HEK293 (cell line): ENCODE measurements at regions not wholly inside any gene's neighbourhood (a gene's known extent, or its start where the extent isn't known, plus 50 kb on each side); places are given as distances from the start of the nearest gene placed in this dataset.

Experiments used
- YY1 ChIP-seq: fragments of 450-650 bp; formaldehyde crosslinking; IDR thresholded peaks from 2 replicates; pipeline ENCODE4 v1.5.1; 2018; ENCODE audit warnings: missing biosample characterization, missing genetic modification characterization
- ZEB2 ChIP-seq: fragments of 450-650 bp; formaldehyde crosslinking; IDR thresholded peaks from 2 replicates; pipeline ENCODE4 v1.5.1; 2016; ENCODE audit warnings: missing biosample characterization, missing genetic modification characterization
- ZNF2 ChIP-seq: fragments of 450-650 bp; formaldehyde crosslinking; IDR thresholded peaks from 2 replicates; pipeline ENCODE4 v1.5.1; 2016; ENCODE audit warnings: missing biosample characterization, missing genetic modification characterization
- ZNF610 ChIP-seq: fragments of 450-650 bp; formaldehyde crosslinking; IDR thresholded peaks from 2 replicates; pipeline ENCODE4 v1.5.1; 2016; ENCODE audit warnings: missing biosample characterization, missing genetic modification characterization, borderline replicate concordance
- TF ChIP-seq, protein P1 (sequence below): fragments of 450-650 bp; formaldehyde crosslinking; IDR thresholded peaks from 2 replicates; pipeline ENCODE4 v1.5.1; 2016; ENCODE audit warnings: missing biosample characterization, missing genetic modification characterization
- TF ChIP-seq, protein P2 (sequence below): fragments of 450-650 bp; formaldehyde crosslinking; IDR thresholded peaks from 2 replicates; pipeline ENCODE4 v1.5.1; 2016; ENCODE audit warnings: missing biosample characterization, missing genetic modification characterization
- TF ChIP-seq, protein P3 (sequence below): fragments of 450-650 bp; formaldehyde crosslinking; IDR thresholded peaks from 2 replicates; pipeline ENCODE4 v1.5.1; 2016; ENCODE audit warnings: missing biosample characterization, missing genetic modification characterization

DNA sequence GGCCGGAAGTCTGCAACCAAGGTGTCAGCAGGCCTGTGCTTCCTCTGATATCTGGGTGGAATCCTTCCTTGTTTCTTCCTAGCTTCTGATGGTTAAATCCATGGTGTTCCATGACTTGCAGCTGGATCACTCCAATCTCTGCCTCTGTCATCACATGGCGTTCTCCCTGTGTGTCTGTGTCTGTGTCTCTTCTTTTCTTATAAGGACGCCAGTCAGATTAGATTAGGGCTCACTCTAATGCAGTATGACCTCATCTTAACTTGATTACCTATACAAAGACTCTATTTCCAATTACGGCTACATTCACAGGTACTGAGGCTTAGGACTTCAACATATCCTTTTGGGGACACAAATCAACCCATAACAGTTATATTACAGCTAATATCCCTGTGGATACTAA is 70.3 kb upstream of the FAM3C start:
- TF ChIP-seq, protein P1, sequence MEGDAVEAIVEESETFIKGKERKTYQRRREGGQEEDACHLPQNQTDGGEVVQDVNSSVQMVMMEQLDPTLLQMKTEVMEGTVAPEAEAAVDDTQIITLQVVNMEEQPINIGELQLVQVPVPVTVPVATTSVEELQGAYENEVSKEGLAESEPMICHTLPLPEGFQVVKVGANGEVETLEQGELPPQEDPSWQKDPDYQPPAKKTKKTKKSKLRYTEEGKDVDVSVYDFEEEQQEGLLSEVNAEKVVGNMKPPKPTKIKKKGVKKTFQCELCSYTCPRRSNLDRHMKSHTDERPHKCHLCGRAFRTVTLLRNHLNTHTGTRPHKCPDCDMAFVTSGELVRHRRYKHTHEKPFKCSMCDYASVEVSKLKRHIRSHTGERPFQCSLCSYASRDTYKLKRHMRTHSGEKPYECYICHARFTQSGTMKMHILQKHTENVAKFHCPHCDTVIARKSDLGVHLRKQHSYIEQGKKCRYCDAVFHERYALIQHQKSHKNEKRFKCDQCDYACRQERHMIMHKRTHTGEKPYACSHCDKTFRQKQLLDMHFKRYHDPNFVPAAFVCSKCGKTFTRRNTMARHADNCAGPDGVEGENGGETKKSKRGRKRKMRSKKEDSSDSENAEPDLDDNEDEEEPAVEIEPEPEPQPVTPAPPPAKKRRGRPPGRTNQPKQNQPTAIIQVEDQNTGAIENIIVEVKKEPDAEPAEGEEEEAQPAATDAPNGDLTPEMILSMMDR (tag by site-specific recombination): no peak
- no peak for TF ChIP-seq ZEB2 (tag by site-specific recombination)
- TF ChIP-seq ZNF610 (tag by site-specific recombination): no peak
- no peak for TF ChIP-seq ZNF2 (tag by site-specific recombination)
- TF ChIP-seq, protein P2, sequence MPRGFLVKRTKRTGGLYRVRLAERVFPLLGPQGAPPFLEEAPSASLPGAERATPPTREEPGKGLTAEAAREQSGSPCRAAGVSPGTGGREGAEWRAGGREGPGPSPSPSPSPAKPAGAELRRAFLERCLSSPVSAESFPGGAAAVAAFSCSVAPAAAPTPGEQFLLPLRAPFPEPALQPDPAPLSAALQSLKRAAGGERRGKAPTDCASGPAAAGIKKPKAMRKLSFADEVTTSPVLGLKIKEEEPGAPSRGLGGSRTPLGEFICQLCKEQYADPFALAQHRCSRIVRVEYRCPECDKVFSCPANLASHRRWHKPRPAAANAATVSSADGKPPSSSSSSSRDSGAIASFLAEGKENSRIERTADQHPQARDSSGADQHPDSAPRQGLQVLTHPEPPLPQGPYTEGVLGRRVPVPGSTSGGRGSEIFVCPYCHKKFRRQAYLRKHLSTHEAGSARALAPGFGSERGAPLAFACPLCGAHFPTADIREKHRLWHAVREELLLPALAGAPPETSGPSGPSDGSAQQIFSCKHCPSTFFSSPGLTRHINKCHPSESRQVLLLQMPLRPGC: no peak
- no peak for TF ChIP-seq YY1
- TF ChIP-seq, protein P3, sequence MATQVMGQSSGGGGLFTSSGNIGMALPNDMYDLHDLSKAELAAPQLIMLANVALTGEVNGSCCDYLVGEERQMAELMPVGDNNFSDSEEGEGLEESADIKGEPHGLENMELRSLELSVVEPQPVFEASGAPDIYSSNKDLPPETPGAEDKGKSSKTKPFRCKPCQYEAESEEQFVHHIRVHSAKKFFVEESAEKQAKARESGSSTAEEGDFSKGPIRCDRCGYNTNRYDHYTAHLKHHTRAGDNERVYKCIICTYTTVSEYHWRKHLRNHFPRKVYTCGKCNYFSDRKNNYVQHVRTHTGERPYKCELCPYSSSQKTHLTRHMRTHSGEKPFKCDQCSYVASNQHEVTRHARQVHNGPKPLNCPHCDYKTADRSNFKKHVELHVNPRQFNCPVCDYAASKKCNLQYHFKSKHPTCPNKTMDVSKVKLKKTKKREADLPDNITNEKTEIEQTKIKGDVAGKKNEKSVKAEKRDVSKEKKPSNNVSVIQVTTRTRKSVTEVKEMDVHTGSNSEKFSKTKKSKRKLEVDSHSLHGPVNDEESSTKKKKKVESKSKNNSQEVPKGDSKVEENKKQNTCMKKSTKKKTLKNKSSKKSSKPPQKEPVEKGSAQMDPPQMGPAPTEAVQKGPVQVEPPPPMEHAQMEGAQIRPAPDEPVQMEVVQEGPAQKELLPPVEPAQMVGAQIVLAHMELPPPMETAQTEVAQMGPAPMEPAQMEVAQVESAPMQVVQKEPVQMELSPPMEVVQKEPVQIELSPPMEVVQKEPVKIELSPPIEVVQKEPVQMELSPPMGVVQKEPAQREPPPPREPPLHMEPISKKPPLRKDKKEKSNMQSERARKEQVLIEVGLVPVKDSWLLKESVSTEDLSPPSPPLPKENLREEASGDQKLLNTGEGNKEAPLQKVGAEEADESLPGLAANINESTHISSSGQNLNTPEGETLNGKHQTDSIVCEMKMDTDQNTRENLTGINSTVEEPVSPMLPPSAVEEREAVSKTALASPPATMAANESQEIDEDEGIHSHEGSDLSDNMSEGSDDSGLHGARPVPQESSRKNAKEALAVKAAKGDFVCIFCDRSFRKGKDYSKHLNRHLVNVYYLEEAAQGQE (tag by site-specific recombination): no peak
